ENCODE measurements at regions not wholly inside any gene's neighbourhood (a gene's known extent, or its start where the extent isn't known, plus 50 kb on each side); places are given as distances from the start of the nearest gene placed in this dataset.

DNA sequence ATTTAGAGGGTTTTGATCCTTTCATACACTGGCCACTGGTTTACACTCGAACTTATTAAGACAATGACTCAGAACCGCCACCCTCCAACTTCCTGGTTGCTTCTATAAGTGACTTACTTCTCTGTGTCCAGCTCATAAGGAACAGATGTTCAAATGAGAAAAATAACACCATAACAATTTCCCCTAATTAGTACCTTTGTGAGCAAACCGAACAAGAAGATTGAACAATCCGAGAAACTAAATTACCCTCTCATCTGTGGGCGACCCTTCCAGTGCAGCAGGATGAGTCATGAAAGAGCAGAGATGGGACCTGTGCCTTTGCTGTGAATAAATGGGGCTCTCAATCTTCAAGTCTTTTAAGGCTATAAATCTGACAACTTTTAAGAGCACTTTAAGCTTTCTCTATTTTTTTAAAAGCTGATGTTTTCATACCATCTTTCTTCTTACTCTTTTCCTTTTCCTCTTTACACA is 146.8 kb upstream of the RASSF8 start:
- Mint-ChIP-seq H3K4me1 (ENCODE audit: low read depth) (no peaks in the 10 kb centered on the region), H3K27ac (no peak overlapping the region), H3K36me3 (ENCODE audit: insufficient read depth) (no peaks in the 10 kb centered on the region), H3K9me3 (ENCODE audit: low read depth) (peaks cover 11% of the 10 kb centered on the region), H3K27me3 (no peaks in the 10 kb centered on the region), H3K4me3 (ENCODE audit: low read depth) (no peak overlapping the region)
- no peak for DNase-seq (ENCODE audit: low spot score, unreplicated experiment)
- TF ChIP-seq, protein P1, sequence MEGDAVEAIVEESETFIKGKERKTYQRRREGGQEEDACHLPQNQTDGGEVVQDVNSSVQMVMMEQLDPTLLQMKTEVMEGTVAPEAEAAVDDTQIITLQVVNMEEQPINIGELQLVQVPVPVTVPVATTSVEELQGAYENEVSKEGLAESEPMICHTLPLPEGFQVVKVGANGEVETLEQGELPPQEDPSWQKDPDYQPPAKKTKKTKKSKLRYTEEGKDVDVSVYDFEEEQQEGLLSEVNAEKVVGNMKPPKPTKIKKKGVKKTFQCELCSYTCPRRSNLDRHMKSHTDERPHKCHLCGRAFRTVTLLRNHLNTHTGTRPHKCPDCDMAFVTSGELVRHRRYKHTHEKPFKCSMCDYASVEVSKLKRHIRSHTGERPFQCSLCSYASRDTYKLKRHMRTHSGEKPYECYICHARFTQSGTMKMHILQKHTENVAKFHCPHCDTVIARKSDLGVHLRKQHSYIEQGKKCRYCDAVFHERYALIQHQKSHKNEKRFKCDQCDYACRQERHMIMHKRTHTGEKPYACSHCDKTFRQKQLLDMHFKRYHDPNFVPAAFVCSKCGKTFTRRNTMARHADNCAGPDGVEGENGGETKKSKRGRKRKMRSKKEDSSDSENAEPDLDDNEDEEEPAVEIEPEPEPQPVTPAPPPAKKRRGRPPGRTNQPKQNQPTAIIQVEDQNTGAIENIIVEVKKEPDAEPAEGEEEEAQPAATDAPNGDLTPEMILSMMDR (IDR thresholded peaks at IDR 0.05; ENCODE audit: unreplicated experiment) = no peak

DNA sequence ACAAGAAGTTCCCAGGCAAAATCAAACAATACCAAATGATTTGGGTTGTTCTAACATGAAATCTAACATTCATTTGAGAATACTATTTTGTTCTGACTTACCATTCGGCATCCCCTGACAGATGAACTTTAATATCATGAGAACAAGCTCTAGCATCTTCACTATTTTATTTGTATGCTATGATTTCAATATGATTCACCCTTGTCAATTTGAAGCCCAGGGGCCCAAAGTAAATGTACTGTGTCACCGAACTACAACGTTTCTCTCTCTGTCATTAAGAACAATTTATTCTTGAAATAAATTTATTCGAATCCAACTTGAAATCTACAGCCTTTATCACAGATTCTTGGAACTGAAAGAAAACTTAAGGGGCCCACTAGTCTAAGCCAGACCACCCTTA is 146.2 kb upstream of the RASSF8 start:
- Mint-ChIP-seq H3K36me3 (ENCODE audit: insufficient read depth) (no peaks in the 10 kb centered on the region), H3K27ac (no peak overlapping the region), H3K9me3 (ENCODE audit: low read depth) (peaks cover 11% of the 10 kb centered on the region), H3K4me3 (ENCODE audit: low read depth) (no peak overlapping the region), H3K4me1 (ENCODE audit: low read depth) (no peaks in the 10 kb centered on the region), H3K27me3 (no peaks in the 10 kb centered on the region)
- TF ChIP-seq, protein P1 (IDR thresholded peaks at IDR 0.05; ENCODE audit: unreplicated experiment) = no peak
- no peak for DNase-seq (ENCODE audit: low spot score, unreplicated experiment)

DNA sequence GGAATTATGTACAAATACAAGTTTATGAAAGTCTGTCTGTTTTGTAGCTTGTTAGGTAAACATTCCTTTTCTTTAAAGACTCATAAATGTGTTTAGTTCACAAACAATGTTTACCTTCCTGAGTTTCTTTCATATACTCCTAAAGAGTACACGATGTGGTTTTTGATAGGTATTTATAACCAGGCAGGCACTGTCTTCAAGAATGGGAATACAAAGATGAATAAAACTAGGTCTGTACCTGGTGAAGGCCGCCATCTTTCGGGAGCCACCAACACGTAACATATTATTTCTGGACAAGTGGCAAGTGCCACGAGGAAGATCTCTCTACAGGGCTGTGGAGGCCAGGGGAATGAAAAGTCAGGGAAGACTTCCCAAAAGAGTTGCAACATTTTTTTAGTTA is 144.6 kb upstream of the RASSF8 start:
- TF ChIP-seq, protein P1 (IDR thresholded peaks at IDR 0.05; ENCODE audit: unreplicated experiment) = no peak
- Mint-ChIP-seq H3K9me3 (ENCODE audit: low read depth) (peaks cover 8% of the 10 kb centered on the region), H3K4me3 (ENCODE audit: low read depth) (no peak overlapping the region), H3K27me3 (no peaks in the 10 kb centered on the region), H3K27ac (no peak overlapping the region), H3K4me1 (ENCODE audit: low read depth) (no peaks in the 10 kb centered on the region), H3K36me3 (ENCODE audit: insufficient read depth) (no peaks in the 10 kb centered on the region)
- DNase-seq (ENCODE audit: low spot score, unreplicated experiment) = no peak

DNA sequence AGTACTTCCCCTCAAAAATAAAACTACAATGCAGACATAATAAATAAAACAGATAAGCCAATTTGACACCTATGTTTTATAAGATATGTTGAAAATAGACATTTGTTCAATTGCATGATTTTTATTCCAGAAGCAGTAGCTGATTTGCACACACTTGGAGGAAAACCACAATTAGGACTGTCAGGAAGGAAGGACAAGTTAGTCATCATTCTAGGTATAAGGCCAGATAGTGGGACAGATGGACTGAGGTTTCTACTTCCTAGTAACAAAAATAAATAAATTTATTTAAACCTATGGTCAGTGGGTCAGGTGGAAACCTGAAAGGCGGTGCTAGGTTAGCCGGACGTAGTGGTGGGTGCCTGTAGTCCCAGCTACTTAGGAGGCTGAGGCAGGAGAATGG is 141.8 kb upstream of the RASSF8 start:
- Mint-ChIP-seq H3K27ac (no peak overlapping the region), H3K4me1 (ENCODE audit: low read depth) (no peaks in the 10 kb centered on the region), H3K27me3 (no peaks in the 10 kb centered on the region), H3K36me3 (ENCODE audit: insufficient read depth) (no peaks in the 10 kb centered on the region), H3K4me3 (ENCODE audit: low read depth) (no peak overlapping the region), H3K9me3 (ENCODE audit: low read depth) (peaks cover 4% of the 10 kb centered on the region)
- no peak for DNase-seq (ENCODE audit: low spot score, unreplicated experiment)
- TF ChIP-seq, protein P1 (IDR thresholded peaks at IDR 0.05; ENCODE audit: unreplicated experiment) = no peak

DNA sequence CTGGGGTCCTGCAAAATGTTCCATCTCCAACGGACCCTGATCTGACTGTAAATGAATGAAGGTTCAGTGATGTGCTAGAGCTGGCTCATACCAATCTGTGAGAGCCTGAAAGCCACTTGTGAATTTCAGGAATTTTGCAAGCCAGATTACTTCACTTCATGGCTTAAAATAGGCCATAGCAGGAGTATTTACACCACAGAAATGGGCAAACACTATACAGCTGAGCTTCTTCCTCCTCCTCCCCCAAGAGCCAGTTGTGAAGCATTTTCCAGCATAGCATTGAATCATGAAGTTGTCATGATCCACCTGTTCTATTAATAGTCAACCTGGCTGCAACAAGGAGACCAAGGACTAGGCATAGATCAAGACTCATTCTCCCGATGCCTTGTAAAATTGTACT is 141.3 kb upstream of the RASSF8 start:
- TF ChIP-seq, protein P1 (IDR thresholded peaks at IDR 0.05; ENCODE audit: unreplicated experiment) = no peak
- H3K36me3 Mint-ChIP-seq (ENCODE audit: insufficient read depth) = no peaks in the 10 kb centered on the region
- no peak overlapping the region for H3K27ac Mint-ChIP-seq
- H3K4me3 Mint-ChIP-seq (ENCODE audit: low read depth) = no peak overlapping the region
- H3K27me3 Mint-ChIP-seq = no peaks in the 10 kb centered on the region
- peaks cover 4% of the 10 kb centered on the region for H3K9me3 Mint-ChIP-seq (ENCODE audit: low read depth)
- H3K4me1 Mint-ChIP-seq (ENCODE audit: low read depth) = no peaks in the 10 kb centered on the region
- no peak for DNase-seq (ENCODE audit: low spot score, unreplicated experiment)

Measured in progenitor cell of endocrine pancreas (in vitro differentiated cells).